ENCODE measurements at regions not wholly inside any gene's neighbourhood (a gene's known extent, or its start where the extent isn't known, plus 50 kb on each side); places are given as distances from the start of the nearest gene placed in this dataset.

DNA sequence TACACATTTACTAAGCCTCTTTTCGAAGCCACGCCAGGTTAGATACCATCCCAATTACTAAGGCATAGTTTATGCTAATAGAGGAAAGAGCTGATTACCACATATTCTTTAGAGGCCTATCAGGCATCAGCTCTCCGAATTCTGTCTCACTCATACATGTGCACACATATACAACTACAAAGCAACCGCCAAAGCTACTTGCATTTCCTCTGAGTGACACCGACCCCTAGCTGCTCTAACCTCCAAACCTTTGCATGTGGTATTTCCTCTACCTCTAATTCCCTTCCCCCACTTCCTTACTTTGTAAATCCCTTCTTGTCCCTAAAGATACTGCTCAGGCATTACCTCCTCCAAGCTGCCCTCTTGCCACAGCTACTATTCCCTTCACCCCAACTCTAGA is 107.2 kb downstream of the DUSP6 start:
- peak overlapping the region; percentile 32 for H3K4me2 ChIP-seq
- no peaks in the 10 kb centered on the region for H3K27me3 ChIP-seq
- no peaks in the 10 kb centered on the region for H3K9me3 ChIP-seq
- TF ChIP-seq Cebpa-rat (IDR thresholded peaks at IDR 0.05), result no peak
- H3K4me1 ChIP-seq, result peaks cover 10% of the 10 kb centered on the region
- no peak overlapping the region for H3K27ac ChIP-seq
- H4K20me1 ChIP-seq, result no peaks in the 10 kb centered on the region
- no peaks in the 10 kb centered on the region for H3K36me3 ChIP-seq
- H3K4me3 ChIP-seq, result no peak overlapping the region
- H3K9ac ChIP-seq, result no peak overlapping the region

DNA sequence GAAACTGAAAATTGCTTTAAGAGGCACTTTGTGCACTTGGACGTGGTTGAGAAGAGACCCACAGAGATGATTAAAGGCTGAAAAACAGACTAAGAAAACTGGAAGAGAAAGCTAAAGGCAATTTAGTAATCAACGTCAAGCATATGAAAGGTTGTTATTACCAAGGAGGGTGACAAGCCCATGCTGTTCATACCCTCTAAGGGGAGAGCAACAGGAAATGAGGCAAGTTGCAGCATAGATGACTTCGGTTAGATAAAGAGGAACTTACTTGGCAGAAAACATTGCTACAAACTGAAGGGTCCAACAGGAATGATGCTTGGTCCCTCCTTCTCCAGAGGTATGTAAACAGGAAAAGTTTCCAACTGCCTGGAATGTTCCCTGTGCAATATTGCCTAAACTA is 107.8 kb downstream of the DUSP6 start:
- Histone ChIP-seq H3K4me1 (peaks cover 10% of the 10 kb centered on the region), H4K20me1 (no peaks in the 10 kb centered on the region), H3K36me3 (no peaks in the 10 kb centered on the region), H3K27me3 (no peaks in the 10 kb centered on the region), H3K27ac (no peak overlapping the region), H3K9me3 (no peaks in the 10 kb centered on the region), H3K4me2 (peak overlapping the region; percentile 32), H3K9ac (no peak overlapping the region), H3K4me3 (no peak overlapping the region)
- TF ChIP-seq Cebpa-rat (IDR thresholded peaks at IDR 0.05), result no peak

GRCh38 chr12:89243771-89244170 is 108.5 kb downstream of the DUSP6 start:
- Histone ChIP-seq H3K4me1 (peaks cover 10% of the 10 kb centered on the region), H3K36me3 (no peaks in the 10 kb centered on the region), H3K27ac (no peak overlapping the region), H3K4me2 (no peak overlapping the region), H3K9ac (no peak overlapping the region), H3K4me3 (no peak overlapping the region), H3K9me3 (no peaks in the 10 kb centered on the region), H3K27me3 (no peaks in the 10 kb centered on the region), H4K20me1 (no peaks in the 10 kb centered on the region)
- TF ChIP-seq Cebpa-rat (IDR thresholded peaks at IDR 0.05), result no peak

DNA sequence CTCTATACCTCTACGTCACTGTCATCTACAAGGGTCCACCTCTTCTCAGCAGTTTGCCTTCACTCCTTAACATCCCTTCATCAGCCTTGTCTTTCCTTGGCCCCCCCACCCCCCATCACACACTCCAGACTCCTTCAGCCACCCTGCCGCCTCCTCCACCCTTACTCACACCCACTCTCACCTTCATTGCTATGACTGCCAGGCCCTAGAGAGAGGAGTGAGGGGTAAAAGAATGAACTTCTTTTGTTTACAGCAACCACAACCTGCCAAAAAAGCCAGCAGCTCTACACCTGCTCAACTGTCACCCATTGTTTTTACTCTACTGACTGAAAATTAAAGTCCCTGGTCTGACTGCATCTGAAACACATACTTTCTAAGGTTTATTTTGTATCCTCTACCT is 112.8 kb downstream of the DUSP6 start:
- no peak for TF ChIP-seq Cebpa-rat (IDR thresholded peaks at IDR 0.05)
- no peaks in the 10 kb centered on the region for H4K20me1 ChIP-seq
- H3K4me2 ChIP-seq, result no peak overlapping the region
- no peaks in the 10 kb centered on the region for H3K27me3 ChIP-seq
- H3K4me1 ChIP-seq, result peaks cover 18% of the 10 kb centered on the region
- no peaks in the 10 kb centered on the region for H3K36me3 ChIP-seq
- H3K9me3 ChIP-seq, result no peaks in the 10 kb centered on the region
- H3K4me3 ChIP-seq, result no peak overlapping the region
- H3K9ac ChIP-seq, result no peak overlapping the region
- H3K27ac ChIP-seq, result no peak overlapping the region

DNA sequence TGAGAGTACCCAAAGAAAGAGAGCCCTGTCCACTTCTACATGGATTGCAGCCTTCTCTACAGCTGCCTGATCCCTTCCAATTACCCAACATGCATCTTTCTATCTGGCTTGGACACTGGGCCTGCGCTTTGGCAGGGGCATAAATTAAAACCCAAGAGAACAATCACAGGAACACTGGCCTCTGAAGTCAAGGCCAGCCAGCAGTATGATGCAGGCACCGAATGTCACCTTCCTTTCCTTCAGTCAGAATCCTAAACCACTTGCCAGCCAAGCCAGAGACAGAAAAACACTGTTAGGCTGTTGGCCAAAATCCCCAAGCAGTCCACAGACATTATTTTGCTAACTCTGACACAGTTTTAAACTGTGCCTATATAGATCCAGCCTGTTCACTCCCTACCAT is 113.7 kb downstream of the DUSP6 start:
- Histone ChIP-seq H3K9ac (no peak overlapping the region), H4K20me1 (no peaks in the 10 kb centered on the region), H3K27ac (no peak overlapping the region), H3K27me3 (no peaks in the 10 kb centered on the region), H3K9me3 (no peaks in the 10 kb centered on the region), H3K4me2 (no peak overlapping the region), H3K36me3 (no peaks in the 10 kb centered on the region), H3K4me1 (peaks cover 16% of the 10 kb centered on the region), H3K4me3 (no peak overlapping the region)
- TF ChIP-seq Cebpa-rat (IDR thresholded peaks at IDR 0.05), result no peak

DNA sequence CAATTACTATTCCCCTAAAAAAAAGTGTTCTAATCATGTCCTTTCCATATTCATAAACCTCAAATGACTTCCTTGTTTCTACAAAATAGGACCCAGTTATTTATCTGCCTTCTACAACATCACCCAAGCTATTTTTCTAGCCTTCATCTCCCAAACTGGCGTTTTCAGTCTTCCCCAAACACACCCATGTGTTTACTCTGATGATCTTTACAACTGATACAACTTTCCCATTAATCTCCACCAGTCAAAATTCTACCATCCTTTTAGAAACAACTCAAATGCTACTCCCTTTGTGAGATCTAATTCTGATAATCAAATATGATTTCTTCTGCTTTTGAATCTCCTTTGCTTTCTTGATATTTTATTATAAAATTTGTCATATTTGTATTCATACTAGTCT is 114.5 kb downstream of the DUSP6 start:
- Histone ChIP-seq H3K27ac (no peak overlapping the region), H3K9ac (no peak overlapping the region), H3K9me3 (no peaks in the 10 kb centered on the region), H3K4me1 (peaks cover 16% of the 10 kb centered on the region), H3K36me3 (no peaks in the 10 kb centered on the region), H3K4me3 (no peak overlapping the region), H3K4me2 (no peak overlapping the region), H4K20me1 (no peaks in the 10 kb centered on the region), H3K27me3 (no peaks in the 10 kb centered on the region)
- TF ChIP-seq Cebpa-rat (IDR thresholded peaks at IDR 0.05), result no peak

- H3K4me2 ChIP-seq, result no peak overlapping the region
- TF ChIP-seq Cebpa-rat (IDR thresholded peaks at IDR 0.05), result no peak
- no peaks in the 10 kb centered on the region for H3K27me3 ChIP-seq
- no peaks in the 10 kb centered on the region for H4K20me1 ChIP-seq
- H3K4me3 ChIP-seq, result no peak overlapping the region
- no peaks in the 10 kb centered on the region for H3K36me3 ChIP-seq
- H3K4me1 ChIP-seq, result peaks cover 16% of the 10 kb centered on the region
- H3K9me3 ChIP-seq, result no peaks in the 10 kb centered on the region
- no peak overlapping the region for H3K27ac ChIP-seq
- H3K9ac ChIP-seq, result no peak overlapping the region
Observed at GRCh38 chr12:89236748-89237383, 115.4 kb downstream of the DUSP6 start.

DNA sequence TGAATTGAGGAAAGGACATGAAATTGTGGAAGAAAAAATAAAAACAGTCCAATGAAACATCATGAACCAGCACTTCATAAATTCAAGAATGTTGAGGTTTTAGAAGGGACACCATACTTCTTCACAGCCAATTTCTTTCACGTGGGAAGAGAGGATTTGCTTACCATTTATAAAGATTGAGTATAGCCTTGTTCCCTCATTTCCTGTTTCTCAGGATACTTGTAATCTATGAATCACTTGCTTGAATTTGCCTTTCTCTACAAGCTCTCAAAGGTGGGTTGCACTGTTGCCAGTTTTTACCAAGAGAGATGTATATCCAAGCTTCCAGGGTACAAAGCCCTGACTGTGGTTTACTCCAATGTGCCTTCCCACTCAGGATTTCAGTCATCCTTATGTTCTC is 116.1 kb downstream of the DUSP6 start:
- peak overlapping the region; percentile 57 for H3K4me2 ChIP-seq
- H3K9ac ChIP-seq, result no peak overlapping the region
- TF ChIP-seq Cebpa-rat (IDR thresholded peaks at IDR 0.05), result no peak
- no peak overlapping the region for H3K27ac ChIP-seq
- H3K4me3 ChIP-seq, result no peak overlapping the region
- no peaks in the 10 kb centered on the region for H4K20me1 ChIP-seq
- no peaks in the 10 kb centered on the region for H3K36me3 ChIP-seq
- H3K4me1 ChIP-seq, result peaks cover 16% of the 10 kb centered on the region
- H3K9me3 ChIP-seq, result no peaks in the 10 kb centered on the region
- H3K27me3 ChIP-seq, result no peaks in the 10 kb centered on the region

DNA sequence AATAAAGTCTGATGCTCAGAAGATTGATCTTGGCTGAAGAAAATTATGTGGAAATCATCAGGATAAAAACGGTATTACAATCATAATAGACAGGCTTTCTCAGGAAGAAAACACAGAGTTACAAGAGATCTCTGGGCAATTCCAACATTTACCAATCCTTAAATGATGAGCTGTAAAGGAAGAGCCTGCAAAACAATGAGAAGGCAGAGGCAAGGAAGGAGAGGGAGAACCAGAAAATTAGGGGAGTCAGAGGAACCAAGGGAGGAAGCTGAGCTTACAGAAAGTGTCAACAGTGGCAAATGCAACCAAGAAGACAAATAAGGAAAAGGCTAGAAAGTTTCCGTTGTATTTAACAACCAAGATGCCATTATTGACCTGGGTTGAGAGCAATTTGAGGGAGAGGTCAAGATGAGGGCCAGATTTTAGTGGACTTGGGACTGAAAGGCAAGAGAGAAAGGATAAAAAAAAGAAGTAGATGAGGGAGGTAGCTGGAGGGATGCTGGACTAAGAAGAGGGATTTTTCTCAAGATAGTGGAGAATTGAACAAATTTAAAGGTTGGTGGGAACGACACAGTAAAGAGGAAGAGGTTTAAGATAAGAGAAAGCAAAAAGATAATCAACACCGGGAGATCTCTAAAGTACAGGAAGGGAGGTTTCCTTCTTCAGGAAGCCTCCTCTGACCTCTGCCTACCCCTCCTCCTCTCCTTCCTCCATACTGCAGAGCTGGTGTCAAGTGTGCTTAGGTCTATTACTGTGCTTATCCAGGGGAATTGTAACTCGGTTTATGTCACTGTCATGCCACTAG is 116.9 kb downstream of the DUSP6 start:
- no peaks in the 10 kb centered on the region for H3K36me3 ChIP-seq
- H3K4me1 ChIP-seq, result peaks cover 16% of the 10 kb centered on the region
- no peaks in the 10 kb centered on the region for H4K20me1 ChIP-seq
- peak overlapping the region; percentile 57 for H3K4me2 ChIP-seq
- H3K27me3 ChIP-seq, result no peaks in the 10 kb centered on the region
- H3K9ac ChIP-seq, result no peak overlapping the region
- H3K27ac ChIP-seq, result peak overlapping the region; percentile 22; the same call in 1 of the 2 replicates
- TF ChIP-seq Cebpa-rat (IDR thresholded peaks at IDR 0.05), result no peak
- H3K4me3 ChIP-seq, result no peak overlapping the region
- no peaks in the 10 kb centered on the region for H3K9me3 ChIP-seq

DNA sequence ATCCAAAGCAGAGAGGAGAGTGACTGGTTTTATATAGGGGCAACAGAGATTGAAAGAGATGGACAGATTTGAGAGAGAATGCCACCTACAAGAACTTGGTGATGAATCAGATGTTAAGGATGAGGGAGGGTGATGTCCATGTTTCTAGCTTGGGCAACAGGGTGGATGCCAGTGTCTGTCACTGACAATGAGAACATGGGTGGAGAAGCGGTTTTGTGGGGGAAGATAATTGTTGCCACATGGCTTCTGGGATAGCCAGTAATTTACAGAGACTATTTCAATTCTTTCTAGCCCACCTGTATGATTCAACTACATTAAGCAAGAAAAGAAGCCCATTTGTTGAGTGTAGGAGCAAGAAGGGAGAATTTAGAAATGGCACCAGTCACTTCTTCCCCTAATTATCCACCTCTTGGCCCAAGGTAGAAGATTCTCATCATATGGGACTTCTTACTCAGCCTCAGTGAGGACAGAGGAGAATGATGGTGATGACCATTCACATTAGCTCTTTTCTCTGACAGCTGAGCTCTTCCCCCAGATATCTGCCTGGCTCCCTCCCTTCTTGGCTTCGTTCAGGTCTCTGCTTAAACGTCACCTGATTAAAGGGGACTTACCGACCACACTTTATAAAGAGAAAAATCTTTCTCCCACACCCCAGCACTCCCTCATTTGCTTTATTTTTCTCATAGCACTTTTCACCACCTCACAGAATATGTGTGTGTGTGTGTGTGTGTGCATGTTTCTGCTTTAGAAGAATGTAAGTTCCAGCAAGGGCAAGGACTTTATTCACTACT is 117.8 kb downstream of the DUSP6 start:
- H3K4me1 ChIP-seq, result peaks cover 16% of the 10 kb centered on the region
- H3K27ac ChIP-seq, result no peak overlapping the region
- H3K4me2 ChIP-seq, result no peak overlapping the region
- no peaks in the 10 kb centered on the region for H3K9me3 ChIP-seq
- no peak overlapping the region for H3K4me3 ChIP-seq
- H3K36me3 ChIP-seq, result no peaks in the 10 kb centered on the region
- H3K9ac ChIP-seq, result no peak overlapping the region
- H4K20me1 ChIP-seq, result no peaks in the 10 kb centered on the region
- TF ChIP-seq Cebpa-rat (IDR thresholded peaks at IDR 0.05), result no peak
- no peaks in the 10 kb centered on the region for H3K27me3 ChIP-seq

Data from BLaER1 (cell line).